ENCODE measurements at regions not wholly inside any gene's neighbourhood (a gene's known extent, or its start where the extent isn't known, plus 50 kb on each side); places are given as distances from the start of the nearest gene placed in this dataset.

DNA sequence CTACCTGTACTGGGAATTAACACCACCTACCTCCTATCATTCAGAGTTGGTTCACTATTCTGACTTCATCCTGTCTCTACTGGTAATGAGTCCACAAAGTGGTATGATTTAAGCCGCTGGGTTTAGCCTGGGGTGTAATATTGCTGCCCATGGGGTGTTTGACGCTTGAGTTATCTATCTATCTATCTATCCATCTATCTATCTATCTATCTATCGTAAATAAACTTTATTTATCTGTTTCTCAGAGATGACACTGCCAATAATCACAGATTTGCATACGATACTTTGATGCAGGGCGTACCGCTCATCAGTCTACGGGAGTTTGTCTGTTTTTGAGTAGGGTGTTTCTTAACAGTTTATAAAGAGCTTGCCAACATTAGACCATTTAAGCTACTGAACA, 73.6 kb upstream of the ZNF184 start:
- Histone ChIP-seq H3K27ac (ENCODE audit: low read depth) (no peak overlapping the region), H3K4me3 (peak overlapping the region; percentile 66; the same call in 1 of the 2 replicates), H2AFZ (no peak overlapping the region), H3F3A (replicated peaks; ENCODE audit: low read depth) (no peaks in the 10 kb centered on the region), H3K36me3 (ENCODE audit: insufficient read depth) (no peaks in the 10 kb centered on the region), H3K4me1 (ENCODE audit: insufficient read depth) (no peaks in the 10 kb centered on the region), H3K27me3 (ENCODE audit: insufficient read depth) (peaks cover 11% of the 10 kb centered on the region; the same call in 1 of the 2 replicates), H3K79me2 (replicated peaks; ENCODE audit: insufficient read depth) (no peaks in the 10 kb centered on the region), H4K20me1 (replicated peaks; ENCODE audit: insufficient read depth) (no peaks in the 10 kb centered on the region), H3K4me2 (no peak overlapping the region), H3K9me2 (ENCODE audit: insufficient read depth) (no peaks in the 10 kb centered on the region)
- Mint-ChIP-seq H3K27me3 (ENCODE audit: insufficient read depth, low read depth, poor library complexity) (peaks cover 34% of the 10 kb centered on the region), H3K9me3 (peaks cover 3% of the 10 kb centered on the region; the same call in 2 of the 3 replicates), H3K36me3 (ENCODE audit: low read depth) (no peaks in the 10 kb centered on the region; the same call in 2 of the 3 replicates), H3K27ac (no peak overlapping the region), H3K4me3 (peak overlapping the region; percentile 89), H3K4me1 (peaks cover 14% of the 10 kb centered on the region)
- TF ChIP-seq, protein P1, sequence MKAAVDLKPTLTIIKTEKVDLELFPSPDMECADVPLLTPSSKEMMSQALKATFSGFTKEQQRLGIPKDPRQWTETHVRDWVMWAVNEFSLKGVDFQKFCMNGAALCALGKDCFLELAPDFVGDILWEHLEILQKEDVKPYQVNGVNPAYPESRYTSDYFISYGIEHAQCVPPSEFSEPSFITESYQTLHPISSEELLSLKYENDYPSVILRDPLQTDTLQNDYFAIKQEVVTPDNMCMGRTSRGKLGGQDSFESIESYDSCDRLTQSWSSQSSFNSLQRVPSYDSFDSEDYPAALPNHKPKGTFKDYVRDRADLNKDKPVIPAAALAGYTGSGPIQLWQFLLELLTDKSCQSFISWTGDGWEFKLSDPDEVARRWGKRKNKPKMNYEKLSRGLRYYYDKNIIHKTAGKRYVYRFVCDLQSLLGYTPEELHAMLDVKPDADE (IDR thresholded peaks at IDR 0.05), result no peak
- TF ChIP-seq STAT1 (IDR thresholded peaks at IDR 0.05; ENCODE audit: unreplicated experiment) (no peak), REST (IDR thresholded peaks at IDR 0.05; ENCODE audit: unreplicated experiment) (no peak), EZH2phosphoT487 (IDR thresholded peaks at IDR 0.05; ENCODE audit: unreplicated experiment) (no peak), POLR2AphosphoS5 (IDR thresholded peaks at IDR 0.05; ENCODE audit: low read depth) (no peak), ZNF114 (CRISPR knock-in tag; IDR thresholded peaks at IDR 0.05) (no peak), ZNF462 (CRISPR knock-in tag; IDR thresholded peaks at IDR 0.05) (no peak), NANOG (IDR thresholded peaks at IDR 0.05; ENCODE audit: borderline replicate concordance) (no peak), EZH2 (IDR thresholded peaks at IDR 0.05; ENCODE audit: low read depth, unreplicated experiment) (no peak), CREB1 (CRISPR knock-in tag; IDR thresholded peaks at IDR 0.05; ENCODE audit: low read depth) (no peak), ZNF331 (CRISPR knock-in tag; IDR thresholded peaks at IDR 0.05; ENCODE audit: low read depth) (no peak), JUNB (IDR thresholded peaks at IDR 0.05; ENCODE audit: unreplicated experiment) (no peak)
- TF ChIP-seq, protein P2, sequence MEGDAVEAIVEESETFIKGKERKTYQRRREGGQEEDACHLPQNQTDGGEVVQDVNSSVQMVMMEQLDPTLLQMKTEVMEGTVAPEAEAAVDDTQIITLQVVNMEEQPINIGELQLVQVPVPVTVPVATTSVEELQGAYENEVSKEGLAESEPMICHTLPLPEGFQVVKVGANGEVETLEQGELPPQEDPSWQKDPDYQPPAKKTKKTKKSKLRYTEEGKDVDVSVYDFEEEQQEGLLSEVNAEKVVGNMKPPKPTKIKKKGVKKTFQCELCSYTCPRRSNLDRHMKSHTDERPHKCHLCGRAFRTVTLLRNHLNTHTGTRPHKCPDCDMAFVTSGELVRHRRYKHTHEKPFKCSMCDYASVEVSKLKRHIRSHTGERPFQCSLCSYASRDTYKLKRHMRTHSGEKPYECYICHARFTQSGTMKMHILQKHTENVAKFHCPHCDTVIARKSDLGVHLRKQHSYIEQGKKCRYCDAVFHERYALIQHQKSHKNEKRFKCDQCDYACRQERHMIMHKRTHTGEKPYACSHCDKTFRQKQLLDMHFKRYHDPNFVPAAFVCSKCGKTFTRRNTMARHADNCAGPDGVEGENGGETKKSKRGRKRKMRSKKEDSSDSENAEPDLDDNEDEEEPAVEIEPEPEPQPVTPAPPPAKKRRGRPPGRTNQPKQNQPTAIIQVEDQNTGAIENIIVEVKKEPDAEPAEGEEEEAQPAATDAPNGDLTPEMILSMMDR (conservative IDR thresholded peaks at IDR 0.05; ENCODE audit: low read depth in 2 of 2), result no peak
- no peak for ATAC-seq
- DNase-seq (ENCODE audit: low spot score), result no peak
